ENCODE measurements at regions not wholly inside any gene's neighbourhood (a gene's known extent, or its start where the extent isn't known, plus 50 kb on each side); places are given as distances from the start of the nearest gene placed in this dataset.

DNA sequence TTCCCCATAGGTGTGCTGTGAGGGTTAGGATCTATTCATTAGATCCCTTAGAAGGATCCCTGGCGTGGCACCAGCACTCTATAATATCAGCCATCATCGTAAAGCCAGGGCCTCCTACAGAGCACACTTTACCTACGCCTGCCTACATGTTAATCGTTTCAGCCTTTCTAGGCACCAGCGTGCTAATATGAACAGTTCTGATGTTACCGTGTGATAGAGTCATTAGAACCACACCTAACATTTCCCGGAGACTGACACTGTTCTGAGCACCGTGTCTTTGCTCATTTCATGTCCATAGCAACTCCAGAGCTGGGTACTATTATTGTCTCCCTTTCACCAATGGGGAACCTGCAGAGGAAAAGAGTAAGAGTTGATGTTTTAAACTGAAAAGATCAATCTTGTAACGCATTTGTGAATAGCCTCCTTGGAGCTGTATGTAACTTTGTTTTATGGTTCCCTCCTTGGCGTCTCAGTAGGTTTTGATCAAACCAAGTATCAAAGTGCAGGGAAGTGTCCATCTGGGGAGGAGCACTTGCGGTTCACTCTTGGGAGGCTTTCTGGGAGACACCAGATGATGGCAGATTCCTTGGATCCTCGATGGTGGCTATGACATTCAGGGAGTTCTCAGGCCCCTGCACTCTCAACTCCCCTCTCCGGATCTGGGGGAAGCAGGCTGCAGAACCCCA, 73.8 kb upstream of the KCNG1 start:
- H3K4me1 ChIP-seq (ENCODE audit: control insufficient read depth, insufficient read depth, low read length): peaks cover 19% of the 10 kb centered on the region
- WGBS, 2 experiments: 88 to 89% methylated on average over 13 of the region's 13 CpGs
- H3K9me3 ChIP-seq (ENCODE audit: control insufficient read depth, low read length): no peaks in the 10 kb centered on the region
- no peak overlapping the region for H3K4me3 ChIP-seq (ENCODE audit: insufficient read depth, low read depth, low read length)
- H3K27me3 ChIP-seq (ENCODE audit: control insufficient read depth, insufficient read depth, low read length, poor library complexity, severe bottlenecking): no peaks in the 10 kb centered on the region
- H3K27ac ChIP-seq (ENCODE audit: insufficient read depth, low read depth, low read length, poor library complexity, severe bottlenecking): no peak overlapping the region
- H3K36me3 ChIP-seq (ENCODE audit: control insufficient read depth, insufficient read depth, low read length): no peaks in the 10 kb centered on the region

DNA sequence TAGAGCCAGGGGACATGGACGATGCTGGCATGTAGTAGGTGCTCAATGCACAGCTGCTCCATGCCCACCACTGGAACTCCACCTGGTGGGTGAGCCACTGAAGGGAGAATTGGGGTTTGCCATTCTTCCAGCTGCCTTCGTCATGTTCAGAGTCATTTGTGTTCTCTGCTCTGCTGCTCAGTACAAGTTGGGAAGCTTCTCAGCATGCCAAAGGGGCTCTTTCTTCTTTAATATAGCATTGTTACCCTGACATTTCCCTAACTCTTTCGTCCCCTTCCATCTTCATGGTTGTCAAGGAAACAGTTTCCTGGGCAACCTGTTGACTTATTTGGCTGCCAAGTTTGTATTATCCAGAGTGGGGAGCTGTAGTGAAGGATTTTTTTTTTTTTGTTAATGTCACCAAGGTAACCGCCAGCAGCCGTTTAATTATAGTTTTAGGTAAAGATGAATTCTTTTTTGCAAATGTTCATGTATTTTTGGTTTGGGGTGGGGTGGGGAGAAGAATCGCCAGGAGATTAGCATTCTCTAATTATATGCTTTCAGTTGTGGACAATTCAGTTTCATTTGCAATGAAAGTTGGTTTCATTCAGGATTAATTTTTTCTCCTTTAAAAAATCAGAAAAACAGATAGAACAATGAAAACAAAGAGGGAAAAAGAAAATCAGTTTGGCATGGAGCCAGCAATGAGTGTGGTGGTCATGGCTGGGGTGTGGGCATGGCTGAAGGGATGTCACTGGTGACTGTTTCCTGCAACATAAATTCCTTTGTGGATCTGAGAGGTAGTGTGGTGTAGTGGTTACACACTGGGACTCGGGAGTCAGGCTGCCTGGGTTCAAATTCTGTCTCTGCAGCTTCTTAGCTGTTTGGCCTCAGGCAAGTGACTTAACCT, 73.0 kb upstream of the KCNG1 start:
- Histone ChIP-seq H3K9me3 (ENCODE audit: control insufficient read depth, low read length) (no peaks in the 10 kb centered on the region), H3K4me1 (ENCODE audit: control insufficient read depth, insufficient read depth, low read length) (peaks cover 24% of the 10 kb centered on the region), H3K4me3 (ENCODE audit: insufficient read depth, low read depth, low read length) (no peak overlapping the region), H3K36me3 (ENCODE audit: control insufficient read depth, insufficient read depth, low read length) (no peaks in the 10 kb centered on the region), H3K27ac (ENCODE audit: insufficient read depth, low read depth, low read length, poor library complexity, severe bottlenecking) (peak overlapping the region; percentile 19), H3K27me3 (ENCODE audit: control insufficient read depth, insufficient read depth, low read length, poor library complexity, severe bottlenecking) (no peaks in the 10 kb centered on the region)
- 75 to 80% methylated on average over 7 of the region's 7 CpGs for whole genome bisulfite sequencing, 2 experiments

DNA sequence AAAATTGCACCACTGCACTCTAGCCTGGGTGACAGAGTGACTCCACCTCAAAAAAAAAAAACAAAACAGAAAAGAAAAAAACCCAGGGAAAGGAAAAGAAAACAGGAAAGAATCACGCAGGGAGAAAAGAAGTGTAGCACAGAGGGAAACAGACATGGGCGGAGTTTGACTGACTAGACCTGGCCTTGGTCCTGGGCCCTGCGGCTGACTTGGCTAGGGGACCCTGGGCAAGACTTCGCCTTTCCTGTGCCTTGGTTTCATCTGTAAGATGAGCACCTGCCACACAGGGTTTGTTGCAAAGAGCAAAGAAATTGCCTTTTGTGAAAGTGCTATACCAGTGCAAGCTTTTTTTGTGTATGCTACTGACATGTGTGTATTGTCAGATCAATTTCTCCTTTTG, 71.3 kb upstream of the KCNG1 start:
- no peaks in the 10 kb centered on the region for H3K27me3 ChIP-seq (ENCODE audit: control insufficient read depth, insufficient read depth, low read length, poor library complexity, severe bottlenecking)
- no peaks in the 10 kb centered on the region for H3K9me3 ChIP-seq (ENCODE audit: control insufficient read depth, low read length)
- peaks cover 24% of the 10 kb centered on the region for H3K4me1 ChIP-seq (ENCODE audit: control insufficient read depth, insufficient read depth, low read length)
- no peak overlapping the region for H3K27ac ChIP-seq (ENCODE audit: insufficient read depth, low read depth, low read length, poor library complexity, severe bottlenecking)
- WGBS, 2 experiments: 81 to 84% methylated on average over 4 of the region's 4 CpGs
- H3K36me3 ChIP-seq (ENCODE audit: control insufficient read depth, insufficient read depth, low read length): no peaks in the 10 kb centered on the region
- H3K4me3 ChIP-seq (ENCODE audit: insufficient read depth, low read depth, low read length): no peak overlapping the region

DNA sequence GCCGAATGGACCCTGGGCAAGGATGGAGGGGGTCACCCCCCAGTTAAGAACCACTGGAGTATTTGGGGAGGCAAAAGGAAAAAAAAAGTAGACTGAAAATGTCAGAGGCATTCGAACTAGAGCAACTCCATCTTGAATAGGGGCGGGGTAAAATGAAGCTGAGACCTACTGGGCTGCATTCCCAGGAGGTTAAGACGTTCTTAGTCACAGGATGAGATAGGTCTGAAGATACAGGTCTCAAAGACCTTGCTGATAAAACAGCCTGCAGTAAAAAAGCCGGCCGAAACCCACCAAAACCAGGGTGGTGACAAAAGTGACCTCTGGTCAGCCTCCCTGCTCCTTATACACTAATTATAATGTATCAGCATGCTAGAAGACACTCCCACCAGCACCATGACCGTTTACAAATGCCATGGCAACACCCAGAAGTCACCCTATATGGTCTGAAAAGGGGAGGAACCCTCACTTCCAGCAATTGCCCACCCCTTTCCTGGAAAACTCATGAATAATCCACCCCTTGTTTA, 70.4 kb upstream of the KCNG1 start:
- no peak overlapping the region for H3K4me3 ChIP-seq (ENCODE audit: insufficient read depth, low read depth, low read length)
- H3K27me3 ChIP-seq (ENCODE audit: control insufficient read depth, insufficient read depth, low read length, poor library complexity, severe bottlenecking): no peaks in the 10 kb centered on the region
- H3K9me3 ChIP-seq (ENCODE audit: control insufficient read depth, low read length): no peaks in the 10 kb centered on the region
- 73 to 75% methylated on average over 7 of the region's 7 CpGs for WGBS, 2 experiments
- no peaks in the 10 kb centered on the region for H3K36me3 ChIP-seq (ENCODE audit: control insufficient read depth, insufficient read depth, low read length)
- no peak overlapping the region for H3K27ac ChIP-seq (ENCODE audit: insufficient read depth, low read depth, low read length, poor library complexity, severe bottlenecking)
- peaks cover 24% of the 10 kb centered on the region for H3K4me1 ChIP-seq (ENCODE audit: control insufficient read depth, insufficient read depth, low read length)

DNA sequence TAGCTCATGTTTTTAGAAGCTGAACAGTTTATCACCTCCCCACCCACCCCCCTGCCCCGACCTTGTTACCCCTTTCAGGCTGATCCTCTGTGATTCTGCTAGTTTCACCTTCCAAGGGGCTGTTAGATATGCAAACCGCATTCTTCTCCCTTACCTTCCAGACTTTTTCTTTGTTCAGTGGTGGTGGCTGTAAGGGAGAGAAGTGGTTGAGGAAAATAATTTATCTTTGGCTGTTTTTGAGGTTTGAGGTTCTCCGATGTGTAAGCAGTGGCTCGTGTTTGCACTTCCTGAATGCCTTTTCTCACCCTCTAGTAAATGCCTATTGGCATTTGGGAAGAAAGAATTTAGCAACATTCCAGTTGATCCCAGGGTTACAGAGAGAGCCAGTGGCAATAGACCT, 69.4 kb upstream of the KCNG1 start:
- Histone ChIP-seq H3K27me3 (ENCODE audit: control insufficient read depth, insufficient read depth, low read length, poor library complexity, severe bottlenecking) (no peaks in the 10 kb centered on the region), H3K4me3 (ENCODE audit: insufficient read depth, low read depth, low read length) (no peak overlapping the region), H3K36me3 (ENCODE audit: control insufficient read depth, insufficient read depth, low read length) (no peaks in the 10 kb centered on the region), H3K4me1 (ENCODE audit: control insufficient read depth, insufficient read depth, low read length) (peaks cover 32% of the 10 kb centered on the region), H3K9me3 (ENCODE audit: control insufficient read depth, low read length) (no peaks in the 10 kb centered on the region), H3K27ac (ENCODE audit: insufficient read depth, low read depth, low read length, poor library complexity, severe bottlenecking) (peak overlapping the region; percentile 44)
- 18 to 28% methylated on average over 3 to 4 of the region's 4 CpGs for WGBS, 2 experiments

DNA sequence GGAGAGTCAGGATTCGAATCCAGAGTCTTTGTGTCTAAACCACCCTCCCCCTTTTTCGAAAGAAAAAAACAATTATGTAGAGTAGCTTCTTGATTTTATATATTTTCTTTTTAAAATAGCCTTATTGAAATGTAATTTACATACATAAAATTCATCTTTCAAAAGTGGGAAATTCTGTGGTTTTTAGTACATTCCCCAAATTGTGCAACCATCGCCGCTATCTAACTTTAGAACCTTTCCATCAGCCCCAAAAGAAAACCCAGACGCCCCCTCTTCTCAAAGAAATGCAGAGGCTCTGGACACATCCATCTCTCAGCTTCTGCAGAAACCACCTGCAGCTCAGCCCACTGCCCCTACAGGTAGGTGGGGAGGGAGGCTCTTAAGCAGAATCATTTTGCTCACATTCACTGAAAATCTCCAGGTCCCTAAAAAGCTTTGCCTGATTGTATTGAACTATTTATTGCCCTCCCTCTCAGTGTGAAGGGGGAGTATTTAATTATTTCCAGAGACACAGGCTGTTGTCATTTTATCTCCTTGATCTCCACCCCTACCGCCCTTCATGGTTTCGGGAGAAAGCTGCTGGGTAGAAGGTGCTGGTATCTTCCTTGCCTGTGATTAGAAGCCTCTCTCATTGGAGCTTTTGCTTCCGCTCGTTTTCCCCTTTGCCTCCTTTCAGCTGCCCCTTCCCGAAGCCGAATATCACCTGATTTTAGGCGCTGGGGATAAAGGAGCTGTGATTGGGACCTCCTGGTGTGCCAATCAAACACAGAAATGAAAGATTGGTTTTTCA, 68.7 kb upstream of the KCNG1 start:
- 37 to 38% methylated on average over 10 to 11 of the region's 12 CpGs for WGBS, 2 experiments
- no peak overlapping the region for H3K27ac ChIP-seq (ENCODE audit: insufficient read depth, low read depth, low read length, poor library complexity, severe bottlenecking)
- H3K36me3 ChIP-seq (ENCODE audit: control insufficient read depth, insufficient read depth, low read length): no peaks in the 10 kb centered on the region
- no peaks in the 10 kb centered on the region for H3K27me3 ChIP-seq (ENCODE audit: control insufficient read depth, insufficient read depth, low read length, poor library complexity, severe bottlenecking)
- peaks cover 33% of the 10 kb centered on the region for H3K4me1 ChIP-seq (ENCODE audit: control insufficient read depth, insufficient read depth, low read length)
- H3K4me3 ChIP-seq (ENCODE audit: insufficient read depth, low read depth, low read length): no peak overlapping the region
- no peaks in the 10 kb centered on the region for H3K9me3 ChIP-seq (ENCODE audit: control insufficient read depth, low read length)

DNA sequence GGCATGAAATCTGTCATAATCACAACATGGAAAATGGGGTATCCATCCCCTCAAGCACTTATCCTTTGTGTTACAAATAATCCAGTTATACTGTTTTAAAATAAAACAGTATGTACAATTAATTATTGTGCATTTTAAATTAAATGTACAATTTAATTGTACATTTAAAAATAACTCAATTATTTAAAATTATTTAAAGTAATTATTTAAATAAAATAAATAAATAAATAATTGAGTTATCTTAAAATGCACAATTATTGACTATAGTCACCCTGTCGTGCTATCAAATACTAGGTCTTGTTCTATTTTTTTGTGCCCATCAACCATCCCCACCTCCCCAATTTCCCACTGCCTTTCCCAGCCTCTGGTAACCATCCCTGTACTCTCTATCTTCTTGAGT, 66.9 kb upstream of the KCNG1 start:
- WGBS, 2 experiments: 92 to 100% methylated on average over 1 of the region's 1 CpG
- no peaks in the 10 kb centered on the region for H3K9me3 ChIP-seq (ENCODE audit: control insufficient read depth, low read length)
- H3K27me3 ChIP-seq (ENCODE audit: control insufficient read depth, insufficient read depth, low read length, poor library complexity, severe bottlenecking): no peaks in the 10 kb centered on the region
- H3K4me1 ChIP-seq (ENCODE audit: control insufficient read depth, insufficient read depth, low read length): peaks cover 32% of the 10 kb centered on the region
- no peaks in the 10 kb centered on the region for H3K36me3 ChIP-seq (ENCODE audit: control insufficient read depth, insufficient read depth, low read length)
- H3K27ac ChIP-seq (ENCODE audit: insufficient read depth, low read depth, low read length, poor library complexity, severe bottlenecking): no peak overlapping the region
- no peak overlapping the region for H3K4me3 ChIP-seq (ENCODE audit: insufficient read depth, low read depth, low read length)

DNA sequence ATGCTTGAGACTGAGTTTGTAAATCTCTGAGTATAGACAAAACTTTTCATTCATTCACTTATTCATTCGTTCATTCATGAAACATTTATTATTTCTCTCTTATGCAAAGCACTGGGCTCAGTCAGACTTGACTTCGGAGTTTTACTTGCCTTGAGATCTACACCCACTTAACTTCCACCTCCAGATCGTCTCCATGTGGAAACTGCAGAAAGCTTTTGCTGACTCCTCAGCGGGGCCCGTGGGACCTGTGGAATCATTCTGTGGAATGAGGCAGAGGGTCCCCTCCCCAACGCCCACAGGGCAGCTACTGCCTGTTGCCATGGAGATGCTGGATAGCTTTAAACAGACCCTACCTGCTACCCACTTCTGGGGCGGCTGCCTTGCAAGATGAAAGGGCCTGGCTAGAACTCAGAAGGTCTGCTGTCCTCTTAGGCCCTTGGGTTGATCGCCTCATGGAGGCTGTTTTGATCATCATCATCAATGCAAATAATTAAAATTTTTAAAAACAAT, 66.4 kb upstream of the KCNG1 start:
- H3K36me3 ChIP-seq (ENCODE audit: control insufficient read depth, insufficient read depth, low read length): no peaks in the 10 kb centered on the region
- 90 to 91% methylated on average over 7 of the region's 8 CpGs for WGBS, 2 experiments
- H3K4me1 ChIP-seq (ENCODE audit: control insufficient read depth, insufficient read depth, low read length): peaks cover 37% of the 10 kb centered on the region
- H3K27ac ChIP-seq (ENCODE audit: insufficient read depth, low read depth, low read length, poor library complexity, severe bottlenecking): no peak overlapping the region
- no peak overlapping the region for H3K4me3 ChIP-seq (ENCODE audit: insufficient read depth, low read depth, low read length)
- no peaks in the 10 kb centered on the region for H3K9me3 ChIP-seq (ENCODE audit: control insufficient read depth, low read length)
- H3K27me3 ChIP-seq (ENCODE audit: control insufficient read depth, insufficient read depth, low read length, poor library complexity, severe bottlenecking): no peaks in the 10 kb centered on the region

DNA sequence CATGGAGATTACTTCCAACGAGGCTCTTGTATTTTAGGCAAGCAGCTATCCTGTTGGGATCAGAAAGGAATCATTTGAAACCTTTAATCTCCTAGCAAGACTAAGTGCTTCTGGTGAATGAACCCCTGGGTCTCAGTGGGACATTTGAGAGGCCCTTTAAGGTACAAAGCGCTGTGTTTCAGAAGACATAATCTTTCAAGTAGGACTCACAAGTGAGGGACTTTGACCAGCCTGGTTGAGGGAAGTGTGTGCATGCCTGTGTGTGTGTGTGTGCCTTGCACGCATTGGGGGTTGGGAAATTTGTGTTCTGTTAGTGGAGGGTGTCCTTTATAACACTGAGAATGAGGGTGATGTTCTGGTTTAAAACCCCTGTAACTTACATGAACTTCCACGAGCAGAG, 64.4 kb upstream of the KCNG1 start:
- 48 to 56% methylated on average over 4 of the region's 4 CpGs for WGBS, 2 experiments
- Histone ChIP-seq H3K36me3 (ENCODE audit: control insufficient read depth, insufficient read depth, low read length) (no peaks in the 10 kb centered on the region), H3K4me3 (ENCODE audit: insufficient read depth, low read depth, low read length) (no peak overlapping the region), H3K27me3 (ENCODE audit: control insufficient read depth, insufficient read depth, low read length, poor library complexity, severe bottlenecking) (no peaks in the 10 kb centered on the region), H3K27ac (ENCODE audit: insufficient read depth, low read depth, low read length, poor library complexity, severe bottlenecking) (peak overlapping the region; percentile 17), H3K4me1 (ENCODE audit: control insufficient read depth, insufficient read depth, low read length) (peaks cover 27% of the 10 kb centered on the region), H3K9me3 (ENCODE audit: control insufficient read depth, low read length) (no peaks in the 10 kb centered on the region)
